ENCODE measurements at regions not wholly inside any gene's neighbourhood (a gene's known extent, or its start where the extent isn't known, plus 50 kb on each side); places are given as distances from the start of the nearest gene placed in this dataset.

DNA sequence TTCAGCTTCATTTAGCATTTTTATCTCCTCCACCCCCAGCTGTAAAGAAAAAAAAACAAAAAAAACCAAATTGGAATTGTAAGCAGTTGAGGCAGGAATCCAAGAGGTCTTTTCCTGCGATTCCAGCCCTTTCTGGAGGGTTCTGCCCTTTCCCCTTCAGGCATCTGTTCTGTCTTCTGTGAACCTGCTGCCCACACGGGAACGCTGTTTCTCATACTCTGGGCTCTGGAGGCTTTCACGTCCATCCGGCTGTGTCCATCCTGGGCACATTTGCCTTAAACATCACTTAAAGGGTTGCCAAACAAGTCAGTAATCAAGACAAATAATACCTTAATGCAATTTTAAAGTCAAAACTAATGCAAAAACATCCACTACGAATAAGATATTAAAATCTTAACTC, 302.8 kb upstream of the PITRM1 start:
- Histone ChIP-seq H3K4me1 (ENCODE audit: control insufficient read depth, extremely low read depth, insufficient read depth, low read length) (peaks cover 9% of the 10 kb centered on the region), H3K4me2 (ENCODE audit: insufficient read depth, low read length) (no peak overlapping the region), H3K4me3 (replicated peaks in 1 of 3; ENCODE audit: insufficient read depth in 1 of 3, low read depth in 1 of 3, low read length in 3 of 3) (no peak overlapping the region), H3K36me3 (ENCODE audit: control insufficient read depth in 2 of 2, extremely low read depth in 1 of 2, insufficient read depth in 2 of 2, low read length in 2 of 2) (no peaks in the 10 kb centered on the region), H2AFZ (ENCODE audit: low read depth, low read length) (no peak overlapping the region), H3K9me3 (replicated peaks; ENCODE audit: control insufficient read depth, insufficient read depth, low read length) (no peaks in the 10 kb centered on the region), H3K9me1 (replicated peaks; ENCODE audit: control insufficient read depth, extremely low read depth, insufficient read depth, low read length) (no peaks in the 10 kb centered on the region), H4K20me1 (replicated peaks; ENCODE audit: control insufficient read depth, extremely low read depth, insufficient read depth, low read length) (no peaks in the 10 kb centered on the region), H3K27me3 (ENCODE audit: control insufficient read depth in 2 of 2, insufficient read depth in 2 of 2, low read length in 2 of 2) (no peaks in the 10 kb centered on the region), H3K79me2 (ENCODE audit: control insufficient read depth, insufficient read depth, low read length) (no peaks in the 10 kb centered on the region), H3K9ac (replicated peaks; ENCODE audit: extremely low read depth, insufficient read depth, low read length) (no peak overlapping the region), H3K27ac (ENCODE audit: insufficient read depth, low read depth, low read length) (no peak overlapping the region)
- BruUV-seq (replicated peaks) = no TSS peak
- dilution Hi-C loops (cut with MboI; ENCODE audit: extremely low pct_ligation_motif_present, low sequenced_read_pairs) = no loop called here
- CTCF ChIA-PET = no interaction called here
- no peak for FAIRE-seq
- no peak for DNase-seq (ENCODE audit: low read depth, low spot score)
- TF ChIP-seq GATA2 (IDR thresholded peaks at IDR 0.05; ENCODE audit: insufficient read depth, insufficient read length, low read depth, low read length) (no peak), FOS (IDR thresholded peaks at IDR 0.05; ENCODE audit: borderline replicate concordance, insufficient read depth, low read length) (no peak), POLR2A (IDR thresholded peaks at IDR 0.05; ENCODE audit: low read depth, low read length) (no peak), JUN (IDR thresholded peaks at IDR 0.05; ENCODE audit: borderline replicate concordance, insufficient read depth, insufficient read length, low read depth) (no peak), MYC (IDR thresholded peaks at IDR 0.05; ENCODE audit: low read depth, low read length) (no peak), POLR2AphosphoS5 (IDR thresholded peaks at IDR 0.05; ENCODE audit: insufficient read depth, low read depth, low read length) (no peak), EZH2 (IDR thresholded peaks at IDR 0.05; ENCODE audit: borderline replicate concordance, low read depth, low read length, severe bottlenecking) (no peak)
- TF ChIP-seq, protein P1, sequence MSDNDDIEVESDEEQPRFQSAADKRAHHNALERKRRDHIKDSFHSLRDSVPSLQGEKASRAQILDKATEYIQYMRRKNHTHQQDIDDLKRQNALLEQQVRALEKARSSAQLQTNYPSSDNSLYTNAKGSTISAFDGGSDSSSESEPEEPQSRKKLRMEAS (IDR thresholded peaks at IDR 0.05; ENCODE audit: insufficient read depth, insufficient read length) = no peak
- TF ChIP-seq, protein P2, sequence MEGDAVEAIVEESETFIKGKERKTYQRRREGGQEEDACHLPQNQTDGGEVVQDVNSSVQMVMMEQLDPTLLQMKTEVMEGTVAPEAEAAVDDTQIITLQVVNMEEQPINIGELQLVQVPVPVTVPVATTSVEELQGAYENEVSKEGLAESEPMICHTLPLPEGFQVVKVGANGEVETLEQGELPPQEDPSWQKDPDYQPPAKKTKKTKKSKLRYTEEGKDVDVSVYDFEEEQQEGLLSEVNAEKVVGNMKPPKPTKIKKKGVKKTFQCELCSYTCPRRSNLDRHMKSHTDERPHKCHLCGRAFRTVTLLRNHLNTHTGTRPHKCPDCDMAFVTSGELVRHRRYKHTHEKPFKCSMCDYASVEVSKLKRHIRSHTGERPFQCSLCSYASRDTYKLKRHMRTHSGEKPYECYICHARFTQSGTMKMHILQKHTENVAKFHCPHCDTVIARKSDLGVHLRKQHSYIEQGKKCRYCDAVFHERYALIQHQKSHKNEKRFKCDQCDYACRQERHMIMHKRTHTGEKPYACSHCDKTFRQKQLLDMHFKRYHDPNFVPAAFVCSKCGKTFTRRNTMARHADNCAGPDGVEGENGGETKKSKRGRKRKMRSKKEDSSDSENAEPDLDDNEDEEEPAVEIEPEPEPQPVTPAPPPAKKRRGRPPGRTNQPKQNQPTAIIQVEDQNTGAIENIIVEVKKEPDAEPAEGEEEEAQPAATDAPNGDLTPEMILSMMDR (IDR thresholded peaks at IDR 0.05; ENCODE audit: extremely low read depth in 1 of 2, insufficient read depth in 1 of 2, low read depth in 1 of 2, low read length in 2 of 2) = no peak
- POLR2A ChIA-PET = no interaction called here
- intact Hi-C loops (cut with micrococcal nuclease) = no loop called here
